ENCODE measurements at regions not wholly inside any gene's neighbourhood (a gene's known extent, or its start where the extent isn't known, plus 50 kb on each side); places are given as distances from the start of the nearest gene placed in this dataset.
"Not testable (repeated sequence)": the region's sequence is repeated elsewhere in the genome, so short reads cannot be mapped to it uniquely, and the experiment has no call there.

DNA sequence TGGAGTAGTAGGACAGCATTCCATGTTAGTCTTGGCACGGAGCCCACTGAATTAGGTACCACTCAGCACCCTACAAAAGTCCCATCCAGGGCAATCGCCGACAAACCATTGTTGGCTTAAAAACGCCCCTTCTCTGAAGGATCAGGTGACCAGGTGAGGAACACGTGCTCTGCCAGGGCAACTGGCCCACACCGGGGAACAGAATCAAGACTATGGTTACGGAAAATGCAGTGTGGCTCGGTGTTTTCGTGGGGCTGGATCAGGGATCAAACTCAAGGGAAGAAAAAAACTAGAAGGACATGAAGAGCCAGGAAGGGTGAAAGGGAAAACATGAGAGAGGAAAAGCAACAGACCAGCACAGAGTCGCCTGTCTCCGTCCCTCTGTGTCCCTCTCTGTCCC is 177.8 kb upstream of the ARID1B start:
- DNase-seq, result no peak

DNA sequence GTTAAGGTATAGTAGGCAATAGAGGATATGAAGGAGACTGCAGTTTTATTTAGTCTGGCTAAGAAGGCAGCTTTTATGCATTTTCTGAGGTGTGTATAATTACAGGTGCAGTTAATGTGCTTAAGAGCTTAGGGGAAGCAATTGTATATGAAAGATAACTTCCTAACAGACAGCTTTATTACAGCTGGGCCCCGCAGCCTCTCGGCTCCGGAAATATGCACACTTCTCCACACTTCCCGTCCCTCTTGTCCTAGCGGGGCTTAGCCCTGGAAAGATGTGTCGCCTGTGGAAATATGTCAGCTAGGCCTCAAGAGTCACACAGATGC is 178.4 kb upstream of the ARID1B start:
- DNase-seq, result no peak

DNA sequence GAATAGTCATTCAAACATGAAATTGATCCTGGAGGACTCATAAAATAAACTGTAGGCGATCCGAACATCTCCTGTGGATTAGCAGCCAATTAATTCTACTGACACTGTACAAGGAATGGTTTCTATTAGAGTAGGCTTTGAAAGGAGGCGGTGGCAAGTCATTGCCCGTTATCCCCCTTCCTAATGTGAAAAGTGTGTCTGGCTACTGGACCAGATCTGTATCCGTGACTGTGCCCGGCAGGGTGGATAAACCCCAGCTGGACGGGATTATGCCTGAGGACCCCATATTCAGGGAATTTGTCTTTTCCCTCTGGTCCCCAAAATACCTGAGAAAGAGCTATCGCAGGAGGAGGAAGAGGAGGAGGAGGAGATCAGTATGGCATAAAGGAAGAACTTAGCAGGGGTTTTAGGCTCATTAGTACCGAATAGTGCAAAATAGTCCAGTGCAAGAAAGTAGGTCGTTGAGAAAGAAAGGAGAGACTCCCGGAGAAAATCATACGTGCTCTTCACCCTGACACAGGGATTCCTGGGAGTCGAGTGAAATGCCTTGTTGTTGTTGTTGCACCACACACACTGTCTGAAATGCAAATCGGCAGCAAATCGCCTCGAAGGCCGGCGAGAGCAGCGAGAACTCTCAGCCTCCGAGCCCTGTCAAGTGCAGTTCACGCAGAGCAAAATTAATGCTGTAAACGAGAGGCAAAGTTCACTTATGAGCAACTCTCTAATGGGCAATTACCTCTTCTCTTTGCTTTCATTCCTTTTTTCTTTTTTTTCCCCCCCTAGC is 178.9 kb upstream of the ARID1B start:
- DNase-seq, result no peak

- no peak for DNase-seq
Measured at GRCh38 chr6:156597095-156597494, 180.1 kb upstream of the ARID1B start.

DNA sequence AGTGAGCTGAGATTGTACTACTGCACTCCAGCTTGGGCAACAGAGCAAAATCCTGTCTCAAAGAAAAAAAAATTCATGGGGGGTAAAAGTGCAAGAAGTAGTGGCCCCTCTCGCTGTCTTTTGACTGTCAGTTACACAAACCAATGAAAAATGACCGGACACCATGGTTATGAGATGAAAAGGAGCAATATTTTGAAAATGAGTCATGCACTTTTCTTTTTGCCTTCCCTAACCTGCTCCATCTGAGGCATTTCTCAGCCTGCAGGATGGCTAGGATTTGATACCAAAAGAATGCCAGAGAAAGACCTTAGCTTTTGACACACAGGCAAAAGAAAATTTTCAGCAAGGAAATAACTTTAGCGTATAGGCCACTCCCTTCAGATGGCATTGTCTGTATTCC is 181.7 kb upstream of the ARID1B start:
- DNase-seq, result no peak

GRCh38 chr6:156593893-156594292 is 183.3 kb upstream of the ARID1B start:
- no peak for DNase-seq

- no peak for DNase-seq
Measured at GRCh38 chr6:156593127-156593526, 184.1 kb upstream of the ARID1B start.

DNA sequence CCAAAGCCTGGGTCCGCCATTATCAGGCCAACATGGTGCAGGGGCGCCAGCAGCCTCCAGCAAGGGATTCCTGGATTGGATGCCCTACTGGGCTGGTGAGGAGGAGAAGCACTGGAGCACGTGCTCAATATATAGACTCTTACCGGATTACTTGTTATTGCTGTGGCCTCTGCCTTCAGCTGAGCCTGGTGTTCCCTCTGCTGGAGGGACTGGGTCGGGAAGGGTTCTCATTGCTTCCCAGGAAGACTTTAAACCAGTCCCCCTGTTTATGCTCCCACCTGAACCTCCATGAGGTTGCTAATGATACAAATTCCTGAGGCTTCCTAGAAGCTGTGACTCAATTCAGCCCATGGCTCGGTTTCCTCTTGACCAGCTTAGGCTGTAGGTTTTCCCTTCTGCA is 186.7 kb upstream of the ARID1B start:
- DNase-seq, result no peak

- no peak for DNase-seq
Measured at GRCh38 chr6:156589281-156589680, 187.9 kb upstream of the ARID1B start.

- DNase-seq, result no peak
Measured at GRCh38 chr6:156587751-156588301, 189.4 kb upstream of the ARID1B start.

DNA sequence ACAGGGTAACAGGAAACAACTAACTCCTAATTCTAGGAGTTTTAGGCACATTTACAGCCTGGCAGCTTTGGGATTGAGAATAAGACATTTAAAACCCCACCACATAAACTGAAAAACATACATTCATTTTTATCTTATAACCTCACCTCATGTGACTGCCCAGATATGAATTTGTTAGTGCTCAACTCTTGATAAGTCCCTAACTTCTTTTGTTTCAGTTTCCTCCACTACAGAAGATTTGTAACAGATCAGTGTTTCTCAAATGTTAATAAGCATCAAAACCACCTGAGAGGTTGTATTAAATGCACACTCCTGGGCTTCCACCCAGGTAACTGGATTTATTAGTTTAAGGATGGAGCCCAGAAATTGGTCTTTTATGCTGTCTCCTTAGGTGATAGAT is 190.1 kb upstream of the ARID1B start:
- DNase-seq, result no peak

- peak; percentile 13 for DNase-seq
Measured at GRCh38 chr6:156585859-156586258, 191.3 kb upstream of the ARID1B start.

DNA sequence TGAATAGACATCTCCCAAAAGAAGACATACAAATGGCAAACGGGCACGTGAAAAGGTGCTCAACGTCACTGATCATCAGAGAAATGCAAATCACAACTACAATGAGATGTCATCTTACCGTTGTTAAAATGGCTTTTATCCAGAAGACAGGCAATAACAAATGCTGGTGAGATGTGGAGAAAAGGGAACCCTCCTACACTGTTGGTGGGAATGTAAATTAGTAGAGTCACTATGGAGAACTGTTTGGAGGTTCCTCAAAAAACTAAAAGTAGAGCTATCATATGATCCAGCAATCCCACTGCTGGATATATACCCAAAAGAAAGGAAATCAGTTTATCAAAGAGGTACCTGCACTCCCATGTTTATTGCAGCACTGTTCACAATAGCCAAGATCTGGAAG is 193.1 kb upstream of the ARID1B start:
- not testable (repeated sequence) for DNase-seq

GRCh38 chr6:156583083-156583482 is 194.1 kb upstream of the ARID1B start:
- DNase-seq, result no peak

GRCh38 chr6:156582509-156582992 is 194.6 kb upstream of the ARID1B start:
- DNase-seq, result peak; percentile 8

- no peak for DNase-seq
Measured at GRCh38 chr6:156579564-156579963, 197.6 kb upstream of the ARID1B start.

GRCh38 chr6:156577749-156578148 is 199.4 kb upstream of the ARID1B start:
- no peak for DNase-seq

DNA sequence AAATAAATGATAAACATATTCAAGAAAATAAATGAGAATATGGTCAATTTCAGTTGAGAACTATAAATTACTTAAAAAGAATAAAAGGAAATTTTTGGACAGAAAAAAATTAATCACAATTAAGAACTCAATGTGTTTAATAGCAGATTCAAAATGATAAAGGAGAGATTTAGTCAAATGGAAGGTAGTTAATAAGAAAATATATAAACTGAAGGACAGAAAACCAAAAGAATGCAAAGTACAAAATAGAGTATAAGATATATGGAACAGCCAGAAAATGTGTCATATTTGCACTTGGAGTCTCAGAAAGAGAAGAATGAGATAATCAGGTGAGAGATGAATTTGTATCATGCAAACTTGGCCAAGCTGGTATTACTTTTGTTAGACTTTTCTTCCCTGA is 201.8 kb upstream of the ARID1B start:
- no peak for DNase-seq

GRCh38 chr6:156564807-156565149 is 212.4 kb upstream of the ARID1B start:
- DNase-seq, result no peak

GRCh38 chr6:156564127-156564806 is 212.9 kb upstream of the ARID1B start:
- peak; percentile 85 for DNase-seq

DNA sequence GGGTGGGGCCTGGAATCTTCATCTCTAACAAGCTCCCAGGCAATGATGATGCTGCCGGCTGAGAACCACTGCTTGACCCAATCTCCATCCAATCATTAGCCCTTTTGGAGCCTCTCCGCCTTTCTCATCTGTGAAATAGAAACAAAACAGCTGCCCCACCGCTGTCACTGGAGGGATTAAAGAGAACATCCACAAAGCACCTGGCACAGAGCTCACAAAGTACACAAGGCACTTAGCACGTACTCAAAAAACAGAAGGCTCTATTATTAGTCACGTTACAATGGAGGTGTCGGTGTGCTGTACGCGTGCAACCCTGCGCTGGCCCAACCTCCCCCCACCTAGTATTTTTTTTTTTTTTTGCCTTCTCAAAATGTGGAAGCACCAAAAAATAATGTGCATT is 213.5 kb upstream of the ARID1B start:
- peak; percentile 96 for DNase-seq

- DNase-seq, result no peak
Measured at GRCh38 chr6:156562636-156563035, 214.5 kb upstream of the ARID1B start.

GRCh38 chr6:156562019-156562418 is 215.2 kb upstream of the ARID1B start:
- no peak for DNase-seq

DNA sequence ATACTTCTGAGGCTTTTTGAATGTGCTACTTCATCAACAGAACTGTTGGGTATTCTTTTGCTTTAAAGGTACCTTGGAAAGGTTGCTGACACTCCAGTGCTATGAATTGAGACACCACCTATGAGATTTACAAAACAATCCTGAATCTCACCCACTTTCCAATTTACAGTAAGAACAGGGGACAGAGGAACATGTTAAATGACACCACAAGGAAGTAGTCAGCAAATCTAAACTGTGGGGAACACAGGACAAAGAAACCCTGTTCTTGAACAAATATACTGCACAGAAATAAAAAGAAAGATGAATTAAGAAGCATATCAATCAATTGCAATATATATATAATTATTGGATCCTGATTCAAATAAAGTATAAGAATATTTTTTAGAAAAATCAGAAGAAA is 216.7 kb upstream of the ARID1B start:
- DNase-seq, result peak; percentile 7
